Thyroid gland (tissue), 4 donors: ENCODE measurements at regions not wholly inside any gene's neighbourhood (a gene's known extent, or its start where the extent isn't known, plus 50 kb on each side); places are given as distances from the start of the nearest gene placed in this dataset.

Experiments
- DNase-seq, 2 donors: peaks; one replicate each; pipeline ENCODE4 v3.0.0-alpha.2; 2019
- H3K27ac ChIP-seq, 3 donors: fragments of 200-600 bp; sonication (generic); 1 replicate in 2 of 3; 2 replicates in 1 of 3; pipeline ENCODE4 v1.5.1; 2016 to 2019; ENCODE audit warnings: mild to moderate bottlenecking in 1 of 3, moderate library complexity in 1 of 3
- H3K27me3 ChIP-seq: fragments of 200-600 bp; sonication (generic); one replicate; pipeline ENCODE4 v1.5.1; 2019
- H3K36me3 ChIP-seq, 2 donors: fragments of 200-600 bp; sonication (generic); one replicate each; pipeline ENCODE4 v1.5.1; 2016 to 2019
- H3K4me1 ChIP-seq, 2 donors: fragments of 200-600 bp; sonication (generic); one replicate each; pipeline ENCODE4 v1.5.1; 2017 to 2019
- H3K4me3 ChIP-seq, 3 donors: fragments of 200-600 bp; sonication (generic); replicated peaks in 1 of 3; 1 replicate in 2 of 3; 2 replicates in 1 of 3; pipeline ENCODE4 v1.5.1; 2016; ENCODE audit warnings: mild to moderate bottlenecking in 1 of 3
- H3K9me3 ChIP-seq: fragments of 200-600 bp; sonication (generic); one replicate; pipeline ENCODE4 v1.5.1; 2017
- POLR2A ChIP-seq, 2 donors: fragments of 450-650 bp; IDR thresholded peaks; one replicate each; pipeline ENCODE4 v1.6.1; 2017; ENCODE audit warnings: antibody characterized with exemption in 2 of 2, mild to moderate bottlenecking in 2 of 2, moderate library complexity in 1 of 2
- WGBS, 2 donors: methylation state at CpG; one replicate each; pipeline ENCODE4 v1.1.5; 2017; 5-methylcytosine and 5-hydroxymethylcytosine counted together
- intact Hi-C: fragments of 100-400 bp; cut with DNase I; formaldehyde crosslinking; loops from one replicate; pipeline ENCODE4 v1.15.1; 2023
- TF ChIP-seq, protein P1 (sequence below), 6 experiments: fragments of 200-600 bp in 3 of 6; fragments of 450-650 bp in 3 of 6; sonication (generic) in 3 of 6; IDR thresholded peaks; one replicate each; pipeline ENCODE4 v1.5.1; 2016 to 2019; ENCODE audit warnings: antibody characterized with exemption in 6 of 6, mild to moderate bottlenecking in 2 of 6, inconsistent platforms in 1 of 6, moderate library complexity in 1 of 6

DNA sequence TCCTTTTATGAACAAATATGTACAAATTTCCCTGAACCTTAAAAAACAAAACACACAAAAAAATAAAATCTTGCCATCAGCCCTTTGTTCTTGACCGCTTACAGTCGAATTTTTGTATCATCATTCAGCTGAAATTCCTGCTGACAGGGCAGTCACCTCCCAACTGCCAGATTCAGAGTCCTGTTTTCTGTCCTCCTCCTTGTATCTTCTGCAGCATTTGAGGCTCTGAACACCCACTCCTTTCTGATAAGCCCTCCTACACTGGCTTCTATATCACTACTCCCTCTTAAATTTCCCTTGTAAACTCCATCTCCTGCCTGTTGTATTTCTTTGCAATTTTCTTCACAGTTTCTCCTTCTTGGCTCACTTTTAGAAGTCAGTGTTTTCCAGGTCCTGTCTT lies 77.8 kb upstream of the CCN6 start:
- no peak for TF ChIP-seq POLR2A (IDR thresholded peaks at IDR 0.05)
- TF ChIP-seq, protein P1, sequence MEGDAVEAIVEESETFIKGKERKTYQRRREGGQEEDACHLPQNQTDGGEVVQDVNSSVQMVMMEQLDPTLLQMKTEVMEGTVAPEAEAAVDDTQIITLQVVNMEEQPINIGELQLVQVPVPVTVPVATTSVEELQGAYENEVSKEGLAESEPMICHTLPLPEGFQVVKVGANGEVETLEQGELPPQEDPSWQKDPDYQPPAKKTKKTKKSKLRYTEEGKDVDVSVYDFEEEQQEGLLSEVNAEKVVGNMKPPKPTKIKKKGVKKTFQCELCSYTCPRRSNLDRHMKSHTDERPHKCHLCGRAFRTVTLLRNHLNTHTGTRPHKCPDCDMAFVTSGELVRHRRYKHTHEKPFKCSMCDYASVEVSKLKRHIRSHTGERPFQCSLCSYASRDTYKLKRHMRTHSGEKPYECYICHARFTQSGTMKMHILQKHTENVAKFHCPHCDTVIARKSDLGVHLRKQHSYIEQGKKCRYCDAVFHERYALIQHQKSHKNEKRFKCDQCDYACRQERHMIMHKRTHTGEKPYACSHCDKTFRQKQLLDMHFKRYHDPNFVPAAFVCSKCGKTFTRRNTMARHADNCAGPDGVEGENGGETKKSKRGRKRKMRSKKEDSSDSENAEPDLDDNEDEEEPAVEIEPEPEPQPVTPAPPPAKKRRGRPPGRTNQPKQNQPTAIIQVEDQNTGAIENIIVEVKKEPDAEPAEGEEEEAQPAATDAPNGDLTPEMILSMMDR (IDR thresholded peaks at IDR 0.05): no peak
- peaks cover 28 to 40% of the 10 kb centered on the region in 2 donors for H3K4me1 ChIP-seq
- H3K27ac ChIP-seq: no peak overlapping the region
- intact Hi-C loops: no loop called here
- no peaks in the 10 kb centered on the region for H3K27me3 ChIP-seq
- H3K4me3 ChIP-seq: no peak overlapping the region
- 89 to 90% methylated on average over 2 of the region's 2 CpGs for WGBS, 2 donors
- no peaks in the 10 kb centered on the region for H3K9me3 ChIP-seq
- H3K36me3 ChIP-seq: no peaks in the 10 kb centered on the region
- DNase-seq: no peak

DNA sequence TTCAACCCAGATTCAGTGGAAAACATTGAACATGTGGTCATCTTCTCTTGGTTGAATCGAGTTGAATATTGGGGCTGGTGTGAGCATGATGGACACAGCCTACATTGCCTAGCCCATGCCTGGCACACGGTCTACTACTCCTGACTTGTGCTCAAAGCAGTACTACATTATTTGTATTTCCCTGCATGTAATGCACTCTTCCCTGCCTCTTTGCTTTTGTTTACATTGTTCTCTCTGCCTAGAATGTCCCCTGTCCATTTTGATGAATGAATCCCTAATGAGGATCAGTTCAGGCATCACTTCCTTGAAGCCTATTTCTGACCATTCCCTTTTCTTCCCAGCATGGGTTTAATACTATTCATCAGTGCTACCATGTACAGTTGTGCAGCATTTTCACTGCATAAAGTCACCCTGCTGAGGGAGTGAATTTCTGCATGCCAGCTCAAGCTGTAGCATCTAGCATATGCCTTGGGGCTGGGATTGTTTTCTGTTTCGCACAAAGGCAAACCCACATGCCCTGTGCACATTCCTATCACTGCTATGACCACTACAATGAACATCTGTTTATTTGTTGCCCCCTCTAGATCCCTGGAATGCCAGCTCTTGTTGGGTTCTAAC lies 75.3 kb upstream of the CCN6 start:
- Histone ChIP-seq H3K9me3 (no peaks in the 10 kb centered on the region), H3K27me3 (no peaks in the 10 kb centered on the region), H3K27ac (no peak overlapping the region), H3K4me1 (peaks cover 11 to 29% of the 10 kb centered on the region in 2 donors), H3K36me3 (no peaks in the 10 kb centered on the region), H3K4me3 (no peak overlapping the region)
- intact Hi-C loops: no loop called here
- 93 to 94% methylated on average over 3 of the region's 3 CpGs for WGBS, 2 donors
- no peak for TF ChIP-seq POLR2A (IDR thresholded peaks at IDR 0.05)
- TF ChIP-seq, protein P1 (IDR thresholded peaks at IDR 0.05): no peak
- no peak for DNase-seq

DNA sequence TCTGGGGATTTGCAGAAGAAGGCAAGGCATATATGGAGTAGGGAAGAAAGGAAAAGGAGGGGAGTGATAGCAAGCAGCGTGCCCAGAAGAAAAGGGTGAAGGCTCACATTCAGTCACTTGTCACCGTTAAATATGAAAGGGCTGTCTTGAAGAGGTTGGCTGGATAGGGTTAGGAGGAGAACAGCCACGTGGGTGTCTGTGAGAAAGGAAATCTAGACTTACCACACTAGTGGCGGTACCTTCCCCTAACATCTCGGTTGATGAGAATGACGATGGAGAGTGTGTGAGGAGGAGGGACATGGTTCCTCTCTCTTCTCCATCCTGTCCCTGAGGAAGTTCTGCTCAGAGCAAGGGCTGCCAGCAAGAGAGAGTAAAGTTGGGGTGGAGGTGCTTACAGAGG lies 74.3 kb upstream of the CCN6 start:
- no peaks in the 10 kb centered on the region for H3K36me3 ChIP-seq
- no peaks in the 10 kb centered on the region for H3K27me3 ChIP-seq
- H3K4me3 ChIP-seq: no peak overlapping the region
- H3K9me3 ChIP-seq: no peaks in the 10 kb centered on the region
- intact Hi-C loops: no loop called here
- H3K4me1 ChIP-seq: peaks cover 16 to 31% of the 10 kb centered on the region in 2 donors
- 91 to 94% methylated on average over 6 of the region's 6 CpGs for WGBS, 2 donors
- no peak for DNase-seq
- no peak overlapping the region for H3K27ac ChIP-seq
- TF ChIP-seq, protein P1 (IDR thresholded peaks at IDR 0.05): no peak
- no peak for TF ChIP-seq POLR2A (IDR thresholded peaks at IDR 0.05)

DNA sequence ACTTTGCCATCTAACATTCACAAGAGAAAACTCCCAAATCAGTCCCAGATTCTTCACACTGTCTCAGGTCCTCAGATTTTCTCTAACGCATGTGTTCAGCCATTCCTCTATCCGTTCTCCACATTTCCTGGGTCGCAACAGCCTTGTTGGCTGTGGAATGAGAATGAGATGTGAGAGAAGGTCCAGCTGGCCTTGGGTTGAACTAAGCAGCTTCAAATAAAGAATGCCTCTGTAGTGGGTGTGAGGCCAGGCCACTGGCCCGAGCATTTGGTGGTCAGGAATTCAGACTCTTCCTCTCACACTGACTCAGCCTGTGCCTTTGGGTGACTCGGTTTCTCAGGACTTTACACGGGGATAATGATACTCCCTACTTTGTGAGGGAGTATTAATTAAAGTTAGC lies 73.8 kb upstream of the CCN6 start:
- no peaks in the 10 kb centered on the region for H3K27me3 ChIP-seq
- H3K4me1 ChIP-seq: peaks cover 21 to 35% of the 10 kb centered on the region in 2 donors
- H3K36me3 ChIP-seq: no peaks in the 10 kb centered on the region
- H3K9me3 ChIP-seq: no peaks in the 10 kb centered on the region
- DNase-seq: no peak
- intact Hi-C loops: no loop called here
- TF ChIP-seq, protein P1 (IDR thresholded peaks at IDR 0.05): no peak
- no peak for TF ChIP-seq POLR2A (IDR thresholded peaks at IDR 0.05)
- 85 to 86% methylated on average over 6 of the region's 6 CpGs for WGBS, 2 donors
- H3K27ac ChIP-seq: peak overlapping the region; percentile 72 to 77 (median 75)
- H3K4me3 ChIP-seq: no peak overlapping the region

DNA sequence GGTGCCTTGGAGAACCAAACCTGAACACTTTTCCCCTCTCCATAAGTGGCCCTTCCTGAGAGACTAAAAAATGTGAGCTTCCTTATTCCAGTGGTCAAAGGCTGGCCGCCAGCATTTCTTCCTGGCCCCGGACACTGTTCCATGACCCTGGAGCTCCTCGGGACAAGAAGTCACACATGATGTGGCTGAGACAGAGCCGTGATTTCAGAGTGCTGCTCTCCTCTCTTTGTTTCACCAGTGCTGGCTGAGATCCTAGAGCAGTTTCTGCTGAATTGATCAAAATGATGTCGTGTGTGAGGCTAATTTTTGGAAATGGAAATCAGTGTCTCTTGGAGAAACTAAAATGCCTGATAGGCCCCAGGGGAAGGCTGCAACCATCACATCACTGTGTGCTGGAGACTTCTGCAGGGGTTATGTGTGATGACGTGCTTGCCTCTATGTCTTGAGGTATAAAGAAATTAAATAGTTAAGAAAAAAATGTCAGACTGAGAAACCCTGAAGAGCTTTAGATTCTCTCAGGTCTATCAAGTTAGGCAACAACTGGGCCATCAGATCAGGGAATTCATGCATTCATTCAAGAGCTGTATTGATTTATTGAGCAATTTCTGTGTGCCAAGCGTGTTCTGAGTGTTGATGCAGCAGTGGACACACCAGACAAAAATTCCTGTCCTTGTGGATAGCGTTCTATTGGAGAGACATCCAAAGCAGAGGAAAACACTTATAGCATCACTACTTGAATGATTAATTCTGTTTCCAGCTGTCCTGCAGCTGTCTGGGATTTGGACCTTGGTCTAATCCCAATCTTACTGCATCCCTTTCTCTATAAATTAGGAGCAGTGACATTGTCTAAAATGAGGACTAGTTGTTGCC lies 72.7 kb upstream of the CCN6 start:
- Histone ChIP-seq H3K9me3 (no peaks in the 10 kb centered on the region), H3K4me3 (no peak overlapping the region), H3K4me1 (peaks cover 31 to 43% of the 10 kb centered on the region in 2 donors), H3K27me3 (no peaks in the 10 kb centered on the region), H3K27ac (peak overlapping the region; percentile 72 to 77 (median 75)), H3K36me3 (no peaks in the 10 kb centered on the region)
- 42 to 45% methylated on average over 8 of the region's 8 CpGs for WGBS, 2 donors
- DNase-seq: peak; percentile 82 to 86
- intact Hi-C loops: no loop called here
- TF ChIP-seq POLR2A (IDR thresholded peaks at IDR 0.05): no peak
- TF ChIP-seq, protein P1 (IDR thresholded peaks at IDR 0.05): no peak
